IMR-90 (cell line): ENCODE measurements at regions not wholly inside any gene's neighbourhood (a gene's known extent, or its start where the extent isn't known, plus 50 kb on each side); places are given as distances from the start of the nearest gene placed in this dataset.

ENCODE experiments used
- CEBPB ChIP-seq: IDR thresholded peaks from 2 replicates; pipeline ENCODE4 v1.6.1; 2012; ENCODE audit warnings: low read depth, low read length, improper control_type of control experiment
- CTCF ChIP-seq: conservative IDR thresholded peaks from 2 replicates; pipeline ENCODE4 v1.5.1; 2012; ENCODE audit warnings: mild to moderate bottlenecking, low read depth, low read length, improper control_type of control experiment
- FOS ChIP-seq: fragments of 150-350 bp; IDR thresholded peaks from 2 replicates; pipeline ENCODE4 v1.6.1; 2016; ENCODE audit warnings: low read depth, low read length
- MXI1 ChIP-seq: IDR thresholded peaks from 2 replicates; pipeline ENCODE4 v1.6.1; 2012; ENCODE audit warnings: low read depth, mild to moderate bottlenecking, low read length, moderate library complexity, borderline replicate concordance
- USF2 ChIP-seq: fragments of 150-350 bp; IDR thresholded peaks from 2 replicates; pipeline ENCODE4 v1.6.1; 2017; ENCODE audit warnings: mild to moderate bottlenecking, antibody characterized with exemption, low read length, low read depth

DNA sequence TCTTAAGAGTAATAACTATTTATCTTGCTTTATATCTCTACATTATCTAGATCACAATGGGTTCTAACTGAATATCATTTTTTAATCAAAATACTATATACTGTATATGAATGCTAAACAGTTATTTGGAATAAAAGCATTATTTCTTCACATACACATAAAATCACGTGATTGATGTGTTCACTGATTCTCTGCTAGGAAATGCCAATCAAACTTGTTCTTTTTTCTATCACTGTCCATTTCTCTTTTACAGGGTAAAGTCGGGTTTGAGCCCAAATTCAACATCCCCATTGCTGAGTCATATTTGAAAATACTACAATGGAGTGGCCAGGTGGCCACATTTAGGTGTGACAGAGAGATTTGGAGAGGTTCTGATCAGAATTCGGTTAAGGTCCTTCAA lies 1114.0 kb upstream of the PIK3C3 start:
- no peak for TF ChIP-seq MXI1
- no peak for TF ChIP-seq CTCF
- no peak for TF ChIP-seq FOS
- TF ChIP-seq CEBPB: no peak
- no peak for TF ChIP-seq USF2
